Stimulated activated memory B cell treated with anti-CD40 and anti-IgM and Interleukin-4, amounts not matched to agents 10 μg/mL and 1 μg/mL and 100 μg/mL, for 72 hours (primary cell): ENCODE measurements at regions not wholly inside any gene's neighbourhood (a gene's known extent, or its start where the extent isn't known, plus 50 kb on each side); places are given as distances from the start of the nearest gene placed in this dataset.

Source experiments
- ATAC-seq: fragments of 150-1000 bp; cut with Tn5 transposase; 2 replicates; pipeline ENCODE4 v1.10.0; 2021
- H3K27ac Mint-ChIP-seq: one replicate; pipeline ENCODE4 v1.8.0; 2022; ENCODE audit warnings: mild to moderate bottlenecking, mixed read lengths
- H3K27me3 Mint-ChIP-seq: one replicate; pipeline ENCODE4 v1.8.0; 2022; ENCODE audit warnings: mixed read lengths
- H3K36me3 Mint-ChIP-seq: one replicate; pipeline ENCODE4 v1.8.0; 2022; ENCODE audit warnings: mixed read lengths
- H3K4me1 Mint-ChIP-seq: one replicate; pipeline ENCODE4 v1.8.0; 2022; ENCODE audit warnings: mixed read lengths
- H3K4me3 Mint-ChIP-seq: one replicate; pipeline ENCODE4 v1.8.0; 2022; ENCODE audit warnings: mild to moderate bottlenecking, moderate library complexity, mixed read lengths
- H3K9me3 Mint-ChIP-seq: one replicate; pipeline ENCODE4 v1.8.0; 2022; ENCODE audit warnings: mixed read lengths

GRCh38 chr17:54785643-54786268, 114.9 kb upstream of the TOM1L1 start:
- ATAC-seq: no peak
- Mint-ChIP-seq H3K27ac (no peak overlapping the region), H3K36me3 (no peaks in the 10 kb centered on the region), H3K9me3 (peaks cover 4% of the 10 kb centered on the region), H3K27me3 (no peaks in the 10 kb centered on the region), H3K4me1 (no peaks in the 10 kb centered on the region), H3K4me3 (no peak overlapping the region)

- no peak overlapping the region for H3K4me3 Mint-ChIP-seq
- H3K27me3 Mint-ChIP-seq: no peaks in the 10 kb centered on the region
- no peak overlapping the region for H3K27ac Mint-ChIP-seq
- ATAC-seq: no peak
- no peaks in the 10 kb centered on the region for H3K4me1 Mint-ChIP-seq
- peaks cover 4% of the 10 kb centered on the region for H3K9me3 Mint-ChIP-seq
- no peaks in the 10 kb centered on the region for H3K36me3 Mint-ChIP-seq
Measured at GRCh38 chr17:54789101-54789880, 111.4 kb upstream of the TOM1L1 start.

GRCh38 chr17:54793271-54793670, 107.4 kb upstream of the TOM1L1 start:
- Mint-ChIP-seq H3K4me1 (no peaks in the 10 kb centered on the region), H3K9me3 (no peaks in the 10 kb centered on the region), H3K27me3 (no peaks in the 10 kb centered on the region), H3K36me3 (no peaks in the 10 kb centered on the region), H3K4me3 (no peak overlapping the region), H3K27ac (no peak overlapping the region)
- ATAC-seq: no peak

GRCh38 chr17:54795046-54795445, 105.6 kb upstream of the TOM1L1 start:
- H3K36me3 Mint-ChIP-seq: no peaks in the 10 kb centered on the region
- H3K27me3 Mint-ChIP-seq: no peaks in the 10 kb centered on the region
- no peaks in the 10 kb centered on the region for H3K4me1 Mint-ChIP-seq
- no peak for ATAC-seq
- H3K9me3 Mint-ChIP-seq: peaks cover 2% of the 10 kb centered on the region
- no peak overlapping the region for H3K27ac Mint-ChIP-seq
- H3K4me3 Mint-ChIP-seq: no peak overlapping the region

GRCh38 chr17:54807331-54807730, 93.3 kb upstream of the TOM1L1 start:
- Mint-ChIP-seq H3K27me3 (no peaks in the 10 kb centered on the region), H3K4me1 (no peaks in the 10 kb centered on the region), H3K4me3 (no peak overlapping the region), H3K9me3 (peaks cover 6% of the 10 kb centered on the region), H3K27ac (no peak overlapping the region), H3K36me3 (no peaks in the 10 kb centered on the region)
- no peak for ATAC-seq

- no peak for ATAC-seq
- no peak overlapping the region for H3K4me3 Mint-ChIP-seq
- no peaks in the 10 kb centered on the region for H3K36me3 Mint-ChIP-seq
- H3K9me3 Mint-ChIP-seq: peaks cover 7% of the 10 kb centered on the region
- no peak overlapping the region for H3K27ac Mint-ChIP-seq
- no peaks in the 10 kb centered on the region for H3K4me1 Mint-ChIP-seq
- no peaks in the 10 kb centered on the region for H3K27me3 Mint-ChIP-seq
Measured at GRCh38 chr17:54813896-54814295, 86.8 kb upstream of the TOM1L1 start.

GRCh38 chr17:54814371-54814770, 86.3 kb upstream of the TOM1L1 start:
- Mint-ChIP-seq H3K9me3 (peaks cover 7% of the 10 kb centered on the region), H3K27ac (no peak overlapping the region), H3K36me3 (no peaks in the 10 kb centered on the region), H3K4me1 (no peaks in the 10 kb centered on the region), H3K27me3 (no peaks in the 10 kb centered on the region), H3K4me3 (no peak overlapping the region)
- ATAC-seq: no peak

GRCh38 chr17:54834086-54834485, 66.6 kb upstream of the TOM1L1 start:
- no peaks in the 10 kb centered on the region for H3K4me1 Mint-ChIP-seq
- H3K9me3 Mint-ChIP-seq: no peaks in the 10 kb centered on the region
- no peaks in the 10 kb centered on the region for H3K36me3 Mint-ChIP-seq
- H3K4me3 Mint-ChIP-seq: no peak overlapping the region
- no peaks in the 10 kb centered on the region for H3K27me3 Mint-ChIP-seq
- H3K27ac Mint-ChIP-seq: no peak overlapping the region
- no peak for ATAC-seq

- Mint-ChIP-seq H3K27me3 (no peaks in the 10 kb centered on the region), H3K9me3 (no peaks in the 10 kb centered on the region), H3K4me3 (no peak overlapping the region), H3K36me3 (no peaks in the 10 kb centered on the region), H3K4me1 (no peaks in the 10 kb centered on the region), H3K27ac (no peak overlapping the region)
- ATAC-seq: no peak
Measured at GRCh38 chr17:54835015-54835414, 65.6 kb upstream of the TOM1L1 start.

- Mint-ChIP-seq H3K4me1 (no peaks in the 10 kb centered on the region), H3K27me3 (no peaks in the 10 kb centered on the region), H3K9me3 (no peaks in the 10 kb centered on the region), H3K4me3 (no peak overlapping the region), H3K27ac (no peak overlapping the region), H3K36me3 (no peaks in the 10 kb centered on the region)
- peak; percentile 55 for ATAC-seq
Measured at GRCh38 chr17:54836723-54837462, 63.8 kb upstream of the TOM1L1 start.

- Mint-ChIP-seq H3K36me3 (no peaks in the 10 kb centered on the region), H3K27me3 (no peaks in the 10 kb centered on the region), H3K4me3 (no peak overlapping the region), H3K4me1 (no peaks in the 10 kb centered on the region), H3K9me3 (no peaks in the 10 kb centered on the region), H3K27ac (no peak overlapping the region)
- ATAC-seq: no peak
Measured at GRCh38 chr17:54838651-54839421, 61.8 kb upstream of the TOM1L1 start.

- Mint-ChIP-seq H3K4me3 (no peak overlapping the region), H3K9me3 (no peaks in the 10 kb centered on the region), H3K4me1 (no peaks in the 10 kb centered on the region), H3K36me3 (no peaks in the 10 kb centered on the region), H3K27ac (no peak overlapping the region), H3K27me3 (no peaks in the 10 kb centered on the region)
- ATAC-seq: no peak
Measured at GRCh38 chr17:54839447-54839846, 61.2 kb upstream of the TOM1L1 start.

- H3K27ac Mint-ChIP-seq: no peak overlapping the region
- ATAC-seq: no peak
- no peaks in the 10 kb centered on the region for H3K4me1 Mint-ChIP-seq
- H3K9me3 Mint-ChIP-seq: no peaks in the 10 kb centered on the region
- H3K36me3 Mint-ChIP-seq: no peaks in the 10 kb centered on the region
- H3K4me3 Mint-ChIP-seq: no peak overlapping the region
- no peaks in the 10 kb centered on the region for H3K27me3 Mint-ChIP-seq
Measured at GRCh38 chr17:54840885-54841591, 59.6 kb upstream of the TOM1L1 start.

GRCh38 chr17:54841656-54842055, 59.0 kb upstream of the TOM1L1 start:
- H3K36me3 Mint-ChIP-seq: no peaks in the 10 kb centered on the region
- no peaks in the 10 kb centered on the region for H3K9me3 Mint-ChIP-seq
- H3K27me3 Mint-ChIP-seq: no peaks in the 10 kb centered on the region
- H3K27ac Mint-ChIP-seq: no peak overlapping the region
- no peak overlapping the region for H3K4me3 Mint-ChIP-seq
- H3K4me1 Mint-ChIP-seq: no peaks in the 10 kb centered on the region
- ATAC-seq: no peak

- no peaks in the 10 kb centered on the region for H3K9me3 Mint-ChIP-seq
- ATAC-seq: no peak
- no peak overlapping the region for H3K27ac Mint-ChIP-seq
- H3K27me3 Mint-ChIP-seq: no peaks in the 10 kb centered on the region
- H3K36me3 Mint-ChIP-seq: no peaks in the 10 kb centered on the region
- no peaks in the 10 kb centered on the region for H3K4me1 Mint-ChIP-seq
- H3K4me3 Mint-ChIP-seq: no peak overlapping the region
Measured at GRCh38 chr17:54844233-54844632, 56.4 kb upstream of the TOM1L1 start.
